Endodermal cell (in vitro differentiated cells): ENCODE measurements at regions not wholly inside any gene's neighbourhood (a gene's known extent, or its start where the extent isn't known, plus 50 kb on each side); places are given as distances from the start of the nearest gene placed in this dataset.

Experiments
- DNase-seq: peaks from one replicate; pipeline ENCODE4 v3.0.0-alpha.2; 2017
- H3K27ac ChIP-seq: 2 replicates; pipeline ENCODE4 v1.5.1; 2013; ENCODE audit warnings: mild to moderate bottlenecking, low read depth, low read length, moderate library complexity
- H3K27me3 ChIP-seq: 2 replicates; pipeline ENCODE4 v1.6.1; 2013; ENCODE audit warnings: mild to moderate bottlenecking, low read length, moderate library complexity; ENCODE audit not compliant: insufficient read depth, control insufficient read depth, poor library complexity, severe bottlenecking
- H3K36me3 ChIP-seq: 2 replicates; pipeline ENCODE4 v1.7.0; 2013; ENCODE audit warnings: mild to moderate bottlenecking, low read length, moderate library complexity; ENCODE audit not compliant: control insufficient read depth, insufficient read depth
- H3K4me1 ChIP-seq: one replicate; pipeline ENCODE4 v1.7.0; 2013; ENCODE audit warnings: low read length; ENCODE audit not compliant: control insufficient read depth, insufficient read depth
- H3K4me3 ChIP-seq: 2 replicates; pipeline ENCODE4 v1.5.1; 2013; ENCODE audit warnings: mild to moderate bottlenecking, low read length, moderate library complexity
- H3K9ac ChIP-seq: 2 replicates; pipeline ENCODE4 v1.6.1; 2013; ENCODE audit warnings: mild to moderate bottlenecking, low read length, moderate library complexity; ENCODE audit not compliant: poor library complexity, severe bottlenecking; ENCODE audit errors: extremely low read depth
- H3K9me3 ChIP-seq: 2 replicates; pipeline ENCODE4 v1.6.1; 2013; ENCODE audit warnings: mild to moderate bottlenecking, low read length, moderate library complexity; ENCODE audit not compliant: control insufficient read depth
- H3K27ac Mint-ChIP-seq: 2 replicates; pipeline ENCODE4 v1.8.0; 2020; ENCODE audit warnings: mixed read lengths
- H3K27me3 Mint-ChIP-seq: 2 replicates; pipeline ENCODE4 v1.8.0; 2021; ENCODE audit warnings: mild to moderate bottlenecking, mixed read lengths; ENCODE audit not compliant: insufficient read depth
- H3K36me3 Mint-ChIP-seq: 2 replicates; pipeline ENCODE4 v1.8.0; 2020; ENCODE audit warnings: low read depth, mixed read lengths
- H3K4me1 Mint-ChIP-seq: 2 replicates; pipeline ENCODE4 v1.8.0; 2020; ENCODE audit warnings: mixed read lengths
- H3K4me3 Mint-ChIP-seq: 2 replicates; pipeline ENCODE4 v1.8.0; 2020; ENCODE audit warnings: mild to moderate bottlenecking, moderate library complexity, mixed read lengths
- H3K9me3 Mint-ChIP-seq: 2 replicates; pipeline ENCODE4 v1.8.0; 2020; ENCODE audit warnings: mild to moderate bottlenecking, mixed read lengths
- CTCF ChIP-seq: fragments of 200-600 bp; sonication (generic); conservative IDR thresholded peaks from 2 replicates; pipeline ENCODE4 v1.5.0; 2021; ENCODE audit warnings: antibody characterized with exemption, mild to moderate bottlenecking
- WGBS, 2 experiments: methylation state at CpG; one replicate each; pipeline versions ENCODE4 v1.1.5 to v1.1.7; 2013; ENCODE audit warnings: missing lambda C conversion rate in 2 of 2, mixed read lengths in 1 of 2; ENCODE audit not compliant: insufficient coverage in 1 of 2, insufficient read length in 1 of 2; 5-methylcytosine and 5-hydroxymethylcytosine counted together

DNA sequence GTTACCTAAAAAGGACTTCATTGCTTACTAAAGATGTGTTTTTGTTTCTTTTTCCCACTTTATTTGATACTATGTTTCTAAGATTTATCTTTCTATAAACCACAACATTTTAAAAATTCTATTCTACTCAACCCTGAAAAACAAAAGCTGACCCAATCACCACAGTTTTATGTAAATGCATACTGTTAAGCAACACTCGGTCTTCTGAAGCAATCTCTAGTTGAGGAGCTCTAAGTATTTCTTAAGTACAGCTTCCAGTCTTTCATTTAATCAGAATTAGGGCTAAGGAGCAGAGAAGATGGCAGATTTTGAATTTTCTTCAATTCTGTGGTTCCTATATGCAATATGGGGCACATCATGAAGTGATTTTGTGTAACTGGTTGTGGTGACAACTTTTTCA, 72.2 kb upstream of the SLC4A10 start:
- Histone ChIP-seq H3K4me3 (no peak overlapping the region), H3K9me3 (no peaks in the 10 kb centered on the region), H3K36me3 (no peaks in the 10 kb centered on the region), H3K4me1 (no peaks in the 10 kb centered on the region), H3K27ac (no peak overlapping the region), H3K27me3 (no peaks in the 10 kb centered on the region), H3K9ac (no peak overlapping the region)
- H3K4me1 Mint-ChIP-seq: no peaks in the 10 kb centered on the region
- no peaks in the 10 kb centered on the region for H3K27me3 Mint-ChIP-seq
- no peak for DNase-seq
- no peak for TF ChIP-seq CTCF
- no peaks in the 10 kb centered on the region for H3K9me3 Mint-ChIP-seq
- H3K4me3 Mint-ChIP-seq: no peak overlapping the region
- H3K27ac Mint-ChIP-seq: no peak overlapping the region
- 75 to 100% methylated on average over 1 of the region's 1 CpG for WGBS, 2 experiments
- H3K36me3 Mint-ChIP-seq: no peaks in the 10 kb centered on the region

DNA sequence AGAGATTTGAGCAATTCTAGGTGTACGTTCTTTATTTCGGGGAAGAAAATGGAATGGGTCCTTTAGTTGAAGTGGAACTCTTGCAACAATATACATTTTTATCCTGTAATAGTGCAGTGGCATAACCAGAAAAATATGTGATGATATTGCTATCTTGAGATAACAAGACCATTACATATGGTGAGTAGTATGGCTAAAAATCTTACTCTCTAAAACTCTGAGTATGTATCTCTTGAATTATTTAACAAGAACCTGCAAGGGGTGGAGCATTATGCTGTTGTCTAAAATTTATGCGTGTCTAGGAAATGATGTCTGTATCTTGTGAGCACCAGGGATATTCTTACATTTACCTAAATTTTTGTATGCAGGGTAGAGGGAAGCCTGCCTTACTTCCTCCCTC, 68.4 kb upstream of the SLC4A10 start:
- no peak overlapping the region for H3K4me3 ChIP-seq
- 86 to 100% methylated on average over 2 to 3 of the region's 3 CpGs for WGBS, 2 experiments
- TF ChIP-seq CTCF: no peak
- no peaks in the 10 kb centered on the region for H3K36me3 ChIP-seq
- no peak overlapping the region for H3K4me3 Mint-ChIP-seq
- no peaks in the 10 kb centered on the region for H3K27me3 ChIP-seq
- no peak overlapping the region for H3K27ac Mint-ChIP-seq
- H3K4me1 Mint-ChIP-seq: no peaks in the 10 kb centered on the region
- H3K9me3 Mint-ChIP-seq: no peaks in the 10 kb centered on the region
- H3K4me1 ChIP-seq: no peaks in the 10 kb centered on the region
- no peak overlapping the region for H3K9ac ChIP-seq
- H3K9me3 ChIP-seq: no peaks in the 10 kb centered on the region
- H3K27me3 Mint-ChIP-seq: no peaks in the 10 kb centered on the region
- no peaks in the 10 kb centered on the region for H3K36me3 Mint-ChIP-seq
- H3K27ac ChIP-seq: no peak overlapping the region
- no peak for DNase-seq

GRCh38 chr2:161556440-161556839, 67.8 kb upstream of the SLC4A10 start:
- no peaks in the 10 kb centered on the region for H3K36me3 Mint-ChIP-seq
- no peak for DNase-seq

More at GRCh38 chr2:161556440-161556839, 67.8 kb upstream of the SLC4A10 start:
- H3K4me3 ChIP-seq: no peak overlapping the region
- TF ChIP-seq CTCF: peak; percentile 56
- no peaks in the 10 kb centered on the region for H3K36me3 ChIP-seq
- H3K9ac ChIP-seq: no peak overlapping the region
- H3K9me3 ChIP-seq: no peaks in the 10 kb centered on the region
- Mint-ChIP-seq H3K4me1 (no peaks in the 10 kb centered on the region), H3K27ac (no peak overlapping the region), H3K4me3 (no peak overlapping the region), H3K27me3 (no peaks in the 10 kb centered on the region), H3K9me3 (no peaks in the 10 kb centered on the region)
- WGBS, 2 experiments: 40% methylated on average over 1 of the region's 2 CpGs; no CpG with 5 or more reads in 1 of the 2 experiments
- H3K27me3 ChIP-seq: no peaks in the 10 kb centered on the region
- H3K27ac ChIP-seq: no peak overlapping the region
- no peaks in the 10 kb centered on the region for H3K4me1 ChIP-seq
